ENCODE measurements at regions not wholly inside any gene's neighbourhood (a gene's known extent, or its start where the extent isn't known, plus 50 kb on each side); places are given as distances from the start of the nearest gene placed in this dataset.

DNA sequence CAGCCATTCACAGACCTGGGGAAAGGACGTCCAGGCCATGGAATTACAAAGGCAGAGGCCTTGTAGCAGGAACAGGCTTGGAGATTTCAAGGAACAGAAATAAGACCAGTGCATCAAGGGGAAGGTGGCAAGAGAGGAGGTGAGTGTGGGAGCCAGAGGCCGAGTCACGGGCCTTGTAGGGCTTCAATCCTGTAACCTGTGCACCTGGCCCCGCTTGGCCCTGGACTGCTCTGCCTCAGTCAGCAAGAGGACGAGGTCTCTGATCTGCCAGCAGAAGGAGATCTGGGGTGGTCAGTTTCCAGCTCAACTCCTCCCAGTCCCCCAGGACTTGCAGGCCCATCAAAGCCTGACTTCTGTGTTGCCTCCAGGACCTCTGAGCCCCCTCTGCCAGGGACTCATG is 200.8 kb downstream of the VRK1 start:
- H3K27me3 ChIP-seq (ENCODE audit: control insufficient read depth, insufficient read depth, low read length), result no peaks in the 10 kb centered on the region
- DNase-seq (ENCODE audit: low read depth, low spot score), result no peak
- H3K36me3 ChIP-seq (ENCODE audit: control insufficient read depth, insufficient read depth, low read length), result no peaks in the 10 kb centered on the region
- no peaks in the 10 kb centered on the region for H3K4me1 ChIP-seq (ENCODE audit: control insufficient read depth, insufficient read depth, low read length)
- H3K9me3 ChIP-seq (ENCODE audit: control insufficient read depth, insufficient read depth, low read length), result no peaks in the 10 kb centered on the region
- H3K4me3 ChIP-seq (ENCODE audit: low read length), result no peak overlapping the region
- no CpG with 5 or more reads among the region's 5 CpGs for WGBS (ENCODE audit: insufficient coverage, insufficient read length)
- H3K27ac ChIP-seq (ENCODE audit: low read length), result no peak overlapping the region

DNA sequence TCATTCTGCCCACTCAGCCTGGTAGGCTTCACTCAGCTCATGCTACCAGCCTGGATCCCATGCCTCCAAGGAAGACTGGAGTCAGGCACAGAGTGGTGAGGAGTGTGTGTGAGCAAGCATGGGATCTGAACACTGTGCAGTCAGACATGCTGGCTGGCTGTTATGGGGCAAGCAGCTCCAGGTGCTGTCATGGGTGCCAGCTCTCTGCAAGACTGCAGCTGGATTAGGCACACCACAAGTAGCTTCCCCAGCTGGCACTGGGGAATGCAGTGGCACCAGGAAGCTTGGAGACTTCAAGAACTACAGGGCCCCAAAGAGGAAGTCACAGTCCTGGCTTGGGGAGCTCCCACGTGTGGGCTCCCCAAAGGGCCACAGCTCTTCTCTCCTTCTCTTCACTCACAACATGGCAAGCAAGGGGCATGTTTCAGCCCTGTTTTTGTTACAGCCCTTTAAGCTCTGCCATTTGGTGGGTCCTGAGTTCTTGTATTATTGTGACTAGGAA is 202.5 kb downstream of the VRK1 start:
- Histone ChIP-seq H3K4me3 (ENCODE audit: low read length) (no peak overlapping the region), H3K9me3 (ENCODE audit: control insufficient read depth, insufficient read depth, low read length) (no peaks in the 10 kb centered on the region), H3K27me3 (ENCODE audit: control insufficient read depth, insufficient read depth, low read length) (no peaks in the 10 kb centered on the region), H3K36me3 (ENCODE audit: control insufficient read depth, insufficient read depth, low read length) (no peaks in the 10 kb centered on the region), H3K4me1 (ENCODE audit: control insufficient read depth, insufficient read depth, low read length) (no peaks in the 10 kb centered on the region), H3K27ac (ENCODE audit: low read length) (no peak overlapping the region)
- WGBS (ENCODE audit: insufficient coverage, insufficient read length), result no CpG with 5 or more reads among the region's 1 CpG
- DNase-seq (ENCODE audit: low read depth, low spot score), result no peak

DNA sequence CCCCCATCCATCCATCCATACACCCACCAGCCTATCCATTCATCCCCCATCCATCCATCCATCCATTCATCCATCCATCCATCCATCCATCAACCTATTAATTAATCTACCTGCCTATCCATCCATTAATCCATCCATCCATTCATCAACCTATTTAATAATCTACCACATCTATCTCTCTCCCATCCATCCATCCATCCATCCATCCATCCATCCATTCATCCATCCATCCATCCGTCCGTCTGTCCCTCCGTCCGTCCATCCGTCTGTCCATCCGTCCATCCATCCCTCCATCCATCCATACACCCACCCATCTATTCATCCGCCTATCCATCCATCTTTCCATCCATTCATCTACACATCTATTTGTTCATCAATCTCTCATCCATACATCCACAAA is 205.3 kb downstream of the VRK1 start:
- Histone ChIP-seq H3K9me3 (ENCODE audit: control insufficient read depth, insufficient read depth, low read length) (no peaks in the 10 kb centered on the region), H3K36me3 (ENCODE audit: control insufficient read depth, insufficient read depth, low read length) (no peaks in the 10 kb centered on the region), H3K27ac (ENCODE audit: low read length) (no peak overlapping the region), H3K27me3 (ENCODE audit: control insufficient read depth, insufficient read depth, low read length) (no peaks in the 10 kb centered on the region), H3K4me3 (ENCODE audit: low read length) (no peak overlapping the region), H3K4me1 (ENCODE audit: control insufficient read depth, insufficient read depth, low read length) (no peaks in the 10 kb centered on the region)
- WGBS (ENCODE audit: insufficient coverage, insufficient read length), result 100% methylated on average over 7 of the region's 7 CpGs
- no peak for DNase-seq (ENCODE audit: low read depth, low spot score)

- no CpG with 5 or more reads among the region's 7 CpGs for WGBS (ENCODE audit: insufficient coverage, insufficient read length)
- Histone ChIP-seq H3K27me3 (ENCODE audit: control insufficient read depth, insufficient read depth, low read length) (no peaks in the 10 kb centered on the region), H3K36me3 (ENCODE audit: control insufficient read depth, insufficient read depth, low read length) (no peaks in the 10 kb centered on the region), H3K4me3 (ENCODE audit: low read length) (no peak overlapping the region), H3K27ac (ENCODE audit: low read length) (no peak overlapping the region), H3K4me1 (ENCODE audit: control insufficient read depth, insufficient read depth, low read length) (no peaks in the 10 kb centered on the region), H3K9me3 (ENCODE audit: control insufficient read depth, insufficient read depth, low read length) (no peaks in the 10 kb centered on the region)
- no peak for DNase-seq (ENCODE audit: low read depth, low spot score)
Measured at GRCh38 chr14:97005934-97006333, 208.8 kb downstream of the VRK1 start.

GRCh38 chr14:97010491-97011160 is 213.4 kb downstream of the VRK1 start:
- no peaks in the 10 kb centered on the region for H3K36me3 ChIP-seq (ENCODE audit: control insufficient read depth, insufficient read depth, low read length)
- no peaks in the 10 kb centered on the region for H3K27me3 ChIP-seq (ENCODE audit: control insufficient read depth, insufficient read depth, low read length)
- no peaks in the 10 kb centered on the region for H3K9me3 ChIP-seq (ENCODE audit: control insufficient read depth, insufficient read depth, low read length)
- H3K4me3 ChIP-seq (ENCODE audit: low read length), result no peak overlapping the region
- no CpG with 5 or more reads among the region's 8 CpGs for WGBS (ENCODE audit: insufficient coverage, insufficient read length)
- DNase-seq (ENCODE audit: low read depth, low spot score), result no peak
- H3K4me1 ChIP-seq (ENCODE audit: control insufficient read depth, insufficient read depth, low read length), result no peaks in the 10 kb centered on the region
- no peak overlapping the region for H3K27ac ChIP-seq (ENCODE audit: low read length)

DNA sequence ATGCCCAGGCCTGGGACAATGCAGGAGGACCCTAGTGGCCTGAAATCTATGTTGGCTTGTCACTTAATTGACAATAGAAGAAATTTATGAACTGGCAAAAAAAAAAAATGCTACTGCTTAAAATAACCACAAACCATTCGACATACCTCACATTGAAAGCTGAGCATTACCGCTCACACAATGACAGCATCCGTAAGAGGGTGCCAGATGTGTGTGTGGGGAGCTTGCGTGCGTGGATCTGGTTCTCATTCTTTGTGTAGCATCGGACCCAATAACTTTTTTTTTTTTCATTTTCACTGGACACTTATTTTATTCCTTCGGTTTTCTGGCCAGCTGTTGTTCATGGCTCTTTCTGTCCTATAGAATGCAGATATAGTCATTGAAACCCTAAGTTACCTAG is 216.7 kb downstream of the VRK1 start:
- Histone ChIP-seq H3K27ac (ENCODE audit: low read length) (no peak overlapping the region), H3K27me3 (ENCODE audit: control insufficient read depth, insufficient read depth, low read length) (no peaks in the 10 kb centered on the region), H3K9me3 (ENCODE audit: control insufficient read depth, insufficient read depth, low read length) (no peaks in the 10 kb centered on the region), H3K4me3 (ENCODE audit: low read length) (no peak overlapping the region), H3K36me3 (ENCODE audit: control insufficient read depth, insufficient read depth, low read length) (no peaks in the 10 kb centered on the region), H3K4me1 (ENCODE audit: control insufficient read depth, insufficient read depth, low read length) (no peaks in the 10 kb centered on the region)
- WGBS (ENCODE audit: insufficient coverage, insufficient read length), result no CpG with 5 or more reads among the region's 7 CpGs
- no peak for DNase-seq (ENCODE audit: low read depth, low spot score)

DNA sequence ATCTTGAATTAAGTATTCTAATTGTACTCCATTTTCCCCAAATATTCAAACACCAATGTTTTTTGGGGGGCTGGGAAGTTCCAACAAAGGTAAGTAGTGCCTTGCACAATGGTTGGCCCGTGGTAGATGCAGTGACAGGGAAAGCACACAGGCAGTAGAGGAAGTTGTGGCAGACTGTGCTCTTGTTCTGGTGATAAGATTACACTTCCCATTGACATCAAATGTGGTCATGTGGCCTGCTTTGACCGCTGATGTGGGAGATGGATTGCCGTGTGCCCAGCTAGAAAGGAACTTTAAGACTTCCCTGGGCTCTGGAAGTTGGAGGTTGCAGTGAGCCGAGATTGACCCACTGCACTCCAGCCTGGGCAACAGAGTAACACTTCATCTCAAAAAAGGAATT is 223.8 kb downstream of the VRK1 start:
- no peaks in the 10 kb centered on the region for H3K9me3 ChIP-seq (ENCODE audit: control insufficient read depth, insufficient read depth, low read length)
- no peak overlapping the region for H3K27ac ChIP-seq (ENCODE audit: low read length)
- H3K4me1 ChIP-seq (ENCODE audit: control insufficient read depth, insufficient read depth, low read length), result peaks cover 4% of the 10 kb centered on the region; the same call in 1 of the 2 replicates
- no peak overlapping the region for H3K4me3 ChIP-seq (ENCODE audit: low read length)
- H3K36me3 ChIP-seq (ENCODE audit: control insufficient read depth, insufficient read depth, low read length), result no peaks in the 10 kb centered on the region
- H3K27me3 ChIP-seq (ENCODE audit: control insufficient read depth, insufficient read depth, low read length), result no peaks in the 10 kb centered on the region
- no CpG with 5 or more reads among the region's 4 CpGs for WGBS (ENCODE audit: insufficient coverage, insufficient read length)
- no peak for DNase-seq (ENCODE audit: low read depth, low spot score)

DNA sequence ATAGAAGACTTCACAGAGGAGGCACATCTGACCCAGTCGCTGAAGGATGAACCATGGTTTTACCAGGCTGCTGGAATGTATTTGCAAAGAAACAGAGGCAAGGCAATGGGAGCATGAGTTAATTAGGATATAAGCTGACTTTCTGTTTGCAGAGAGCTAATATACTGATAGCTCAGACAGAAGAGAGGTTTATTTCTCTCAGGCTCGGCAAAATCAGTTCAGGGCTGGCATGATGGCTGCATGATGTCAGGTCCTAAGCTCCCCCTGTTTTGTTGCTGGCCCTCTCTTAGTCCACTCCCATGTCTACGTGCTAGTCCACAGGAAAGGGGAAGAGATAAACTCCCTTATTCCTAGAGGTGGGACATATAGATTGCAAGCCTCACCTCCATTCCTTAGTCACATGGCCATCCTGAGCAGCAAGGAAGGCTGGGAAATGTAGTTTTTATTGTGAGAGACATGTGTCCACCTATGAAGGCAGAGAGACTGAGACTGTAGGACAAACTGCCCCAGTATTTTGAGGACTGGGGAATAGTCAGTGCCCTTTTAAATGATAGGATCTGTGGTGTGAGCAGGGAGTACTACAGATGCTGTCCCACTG is 224.5 kb downstream of the VRK1 start:
- H3K4me3 ChIP-seq (ENCODE audit: low read length), result no peak overlapping the region
- no peaks in the 10 kb centered on the region for H3K9me3 ChIP-seq (ENCODE audit: control insufficient read depth, insufficient read depth, low read length)
- no peaks in the 10 kb centered on the region for H3K36me3 ChIP-seq (ENCODE audit: control insufficient read depth, insufficient read depth, low read length)
- H3K4me1 ChIP-seq (ENCODE audit: control insufficient read depth, insufficient read depth, low read length), result peaks cover 9% of the 10 kb centered on the region
- no peak overlapping the region for H3K27ac ChIP-seq (ENCODE audit: low read length)
- no peak for DNase-seq (ENCODE audit: low read depth, low spot score)
- no CpG with 5 or more reads among the region's 3 CpGs for WGBS (ENCODE audit: insufficient coverage, insufficient read length)
- no peaks in the 10 kb centered on the region for H3K27me3 ChIP-seq (ENCODE audit: control insufficient read depth, insufficient read depth, low read length)

DNA sequence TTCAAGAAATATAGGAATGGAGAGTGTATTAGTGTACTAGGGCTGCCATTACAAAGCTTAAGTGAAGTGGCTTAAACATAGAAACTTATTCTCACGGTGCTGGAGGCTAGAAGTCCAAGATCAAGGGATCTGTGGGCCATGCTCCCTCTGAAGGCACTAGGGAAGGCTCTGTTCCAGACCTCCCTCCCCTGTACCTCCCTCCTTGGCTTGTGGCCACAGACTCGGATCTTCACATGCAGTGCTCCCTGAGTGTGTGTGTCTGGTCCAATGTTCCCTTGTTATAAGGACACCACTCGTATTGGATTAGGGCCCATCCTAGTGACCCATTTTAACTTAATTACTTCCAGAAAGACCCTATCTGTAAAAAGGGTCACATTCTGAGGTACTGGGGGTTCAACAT is 225.6 kb downstream of the VRK1 start:
- no peak for DNase-seq (ENCODE audit: low read depth, low spot score)
- no CpG with 5 or more reads among the region's 3 CpGs for WGBS (ENCODE audit: insufficient coverage, insufficient read length)
- Histone ChIP-seq H3K36me3 (ENCODE audit: control insufficient read depth, insufficient read depth, low read length) (no peaks in the 10 kb centered on the region), H3K4me1 (ENCODE audit: control insufficient read depth, insufficient read depth, low read length) (peaks cover 17% of the 10 kb centered on the region), H3K27ac (ENCODE audit: low read length) (no peak overlapping the region), H3K4me3 (ENCODE audit: low read length) (no peak overlapping the region), H3K27me3 (ENCODE audit: control insufficient read depth, insufficient read depth, low read length) (no peaks in the 10 kb centered on the region), H3K9me3 (ENCODE audit: control insufficient read depth, insufficient read depth, low read length) (no peaks in the 10 kb centered on the region)

DNA sequence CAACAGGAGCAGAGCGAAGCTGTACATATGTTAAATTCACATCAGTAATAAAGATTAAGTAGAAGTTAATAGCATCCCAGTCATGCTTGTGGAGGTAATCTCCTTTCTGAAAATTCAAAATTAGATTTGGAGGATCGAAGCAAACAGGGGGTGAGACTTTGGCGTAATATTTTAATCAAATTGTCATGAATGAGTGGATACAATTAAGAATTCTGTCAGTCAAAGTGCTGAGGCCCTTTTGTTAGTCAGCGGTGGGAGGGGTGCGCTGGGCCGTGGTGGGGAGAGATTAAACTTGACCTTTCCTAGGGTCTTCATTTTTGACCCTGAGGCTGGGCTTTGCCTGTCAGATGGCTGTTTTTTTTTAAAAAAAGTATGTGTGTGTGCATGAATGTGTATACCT is 226.7 kb downstream of the VRK1 start:
- Histone ChIP-seq H3K4me3 (ENCODE audit: low read length) (no peak overlapping the region), H3K27ac (ENCODE audit: low read length) (no peak overlapping the region), H3K27me3 (ENCODE audit: control insufficient read depth, insufficient read depth, low read length) (no peaks in the 10 kb centered on the region), H3K36me3 (ENCODE audit: control insufficient read depth, insufficient read depth, low read length) (no peaks in the 10 kb centered on the region), H3K9me3 (ENCODE audit: control insufficient read depth, insufficient read depth, low read length) (no peaks in the 10 kb centered on the region), H3K4me1 (ENCODE audit: control insufficient read depth, insufficient read depth, low read length) (peaks cover 21% of the 10 kb centered on the region)
- WGBS (ENCODE audit: insufficient coverage, insufficient read length), result no CpG with 5 or more reads among the region's 6 CpGs
- no peak for DNase-seq (ENCODE audit: low read depth, low spot score)

- Histone ChIP-seq H3K36me3 (ENCODE audit: control insufficient read depth, insufficient read depth, low read length) (no peaks in the 10 kb centered on the region), H3K9me3 (ENCODE audit: control insufficient read depth, insufficient read depth, low read length) (no peaks in the 10 kb centered on the region), H3K27ac (ENCODE audit: low read length) (no peak overlapping the region), H3K4me3 (ENCODE audit: low read length) (no peak overlapping the region), H3K4me1 (ENCODE audit: control insufficient read depth, insufficient read depth, low read length) (peaks cover 21% of the 10 kb centered on the region), H3K27me3 (ENCODE audit: control insufficient read depth, insufficient read depth, low read length) (no peaks in the 10 kb centered on the region)
- no peak for DNase-seq (ENCODE audit: low read depth, low spot score)
- WGBS (ENCODE audit: insufficient coverage, insufficient read length), result no CpG with 5 or more reads among the region's 7 CpGs
Measured at GRCh38 chr14:97024300-97024699, 227.1 kb downstream of the VRK1 start.
